Nucleus accumbens (tissue), 56 donors: ENCODE measurements at regions not wholly inside any gene's neighbourhood (a gene's known extent, or its start where the extent isn't known, plus 50 kb on each side); places are given as distances from the start of the nearest gene placed in this dataset.
"Not testable (repeated sequence)": the region's sequence is repeated elsewhere in the genome, so short reads cannot be mapped to it uniquely, and the experiment has no call there.

Experiments used
- DNase-seq, 56 donors: peaks; one replicate each; lab custom pipeline; 2025; lab: John Stamatoyannopoulos, UW

DNA sequence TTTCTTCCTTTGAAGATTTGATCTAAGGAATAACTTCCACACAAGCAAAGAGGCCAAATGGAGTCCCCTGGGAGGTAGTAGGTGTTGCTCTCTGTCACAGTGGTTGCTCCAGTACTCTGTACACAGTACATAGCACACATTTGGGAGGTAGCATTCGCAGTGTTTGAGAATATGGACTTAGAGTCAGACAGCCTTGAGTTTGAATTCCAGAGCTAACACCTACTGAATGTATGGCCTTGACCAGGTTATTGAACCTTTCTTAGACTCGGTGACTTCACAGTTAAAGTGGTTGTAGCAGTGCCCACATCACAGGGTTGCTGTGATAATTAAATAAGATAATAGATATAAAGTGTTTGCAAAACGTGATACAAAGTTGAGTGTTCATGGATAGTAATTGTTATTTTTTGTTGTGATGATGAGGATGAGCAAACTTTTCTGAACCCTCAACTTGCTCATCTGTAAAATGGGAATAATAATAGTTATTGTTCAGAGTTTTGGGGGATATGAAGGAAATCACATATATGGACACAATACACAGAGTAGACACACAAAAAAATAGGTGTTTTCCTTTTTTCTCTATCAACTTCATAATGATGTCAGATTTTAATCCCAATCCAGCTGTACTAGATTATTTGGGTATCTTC, 271.6 kb upstream of the CRY1 start:
- DNase-seq, result no peak

DNA sequence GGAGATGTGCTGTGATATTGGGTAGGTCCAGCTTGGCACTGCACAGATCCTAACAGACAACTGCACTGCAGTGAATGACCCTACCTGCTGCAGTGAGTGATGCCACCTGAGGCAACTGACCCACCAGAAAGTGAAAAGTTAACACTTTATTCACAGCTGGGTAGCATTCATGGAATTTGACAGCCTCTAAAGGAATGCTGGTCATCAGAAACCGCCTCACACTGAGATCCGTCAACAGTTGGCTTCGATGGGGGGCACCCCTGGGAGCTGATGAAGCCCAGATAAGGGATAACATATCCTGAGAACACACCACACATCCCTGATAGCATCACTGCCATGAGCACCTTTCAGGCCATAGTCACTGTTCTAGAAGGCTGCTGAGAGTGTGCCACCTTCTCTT, 272.4 kb upstream of the CRY1 start:
- no peak for DNase-seq

DNA sequence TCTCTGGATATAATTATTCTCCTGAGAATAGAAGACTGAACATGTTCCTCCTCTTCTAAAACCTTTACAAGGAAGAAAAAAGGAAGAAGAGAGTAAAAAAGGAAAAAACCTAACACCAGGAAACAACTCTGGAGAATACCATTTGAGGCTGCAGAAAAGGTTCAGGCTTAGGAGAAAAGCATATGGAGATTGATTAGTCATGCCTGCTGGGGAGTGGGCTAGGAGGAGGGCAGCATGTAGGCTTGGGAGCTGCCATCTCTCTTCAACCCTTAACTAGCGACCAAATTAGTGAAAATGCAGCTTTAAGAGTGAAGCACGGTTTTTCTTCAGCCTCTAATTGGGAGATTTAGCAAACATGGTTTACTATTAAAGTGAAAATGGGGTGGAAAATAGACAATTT, 273.0 kb upstream of the CRY1 start:
- no peak for DNase-seq

DNA sequence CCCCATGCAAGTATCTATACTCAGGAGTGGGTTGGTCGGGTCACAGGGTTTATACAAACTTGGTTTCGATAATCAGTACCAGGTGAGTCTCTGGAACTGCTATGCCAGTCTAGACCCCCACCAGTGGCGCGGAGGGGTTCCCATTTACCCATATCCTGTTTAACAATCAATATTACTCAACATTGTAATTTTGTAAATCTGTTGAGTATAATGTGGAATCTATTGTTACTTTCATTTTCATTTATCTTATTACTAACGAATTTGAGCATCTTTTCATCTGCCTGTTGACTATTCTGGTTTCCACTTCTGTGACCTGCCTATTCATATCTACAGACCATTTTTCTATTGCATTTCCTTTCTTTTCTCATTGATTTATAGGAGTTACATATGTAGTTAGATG, 275.2 kb upstream of the CRY1 start:
- no peak for DNase-seq

DNA sequence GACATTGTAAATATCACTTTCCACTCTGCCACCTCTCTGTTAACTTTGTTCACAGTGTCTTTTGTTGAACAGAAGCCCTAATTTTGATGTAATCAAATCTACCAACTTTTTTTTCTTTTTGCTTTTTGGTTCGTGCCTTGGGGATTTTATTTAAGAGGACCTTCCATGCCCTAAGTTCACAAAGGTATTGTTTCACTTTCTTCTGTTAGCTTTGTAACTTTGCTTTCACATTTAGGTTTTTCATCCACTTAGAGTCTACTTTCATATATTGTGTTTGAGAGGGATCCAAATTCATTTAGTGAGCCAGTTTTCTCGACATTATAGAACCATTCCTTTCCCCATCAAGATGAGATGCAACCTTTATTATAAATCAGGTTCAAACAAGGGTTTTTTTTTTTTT, 275.7 kb upstream of the CRY1 start:
- DNase-seq, result no peak

DNA sequence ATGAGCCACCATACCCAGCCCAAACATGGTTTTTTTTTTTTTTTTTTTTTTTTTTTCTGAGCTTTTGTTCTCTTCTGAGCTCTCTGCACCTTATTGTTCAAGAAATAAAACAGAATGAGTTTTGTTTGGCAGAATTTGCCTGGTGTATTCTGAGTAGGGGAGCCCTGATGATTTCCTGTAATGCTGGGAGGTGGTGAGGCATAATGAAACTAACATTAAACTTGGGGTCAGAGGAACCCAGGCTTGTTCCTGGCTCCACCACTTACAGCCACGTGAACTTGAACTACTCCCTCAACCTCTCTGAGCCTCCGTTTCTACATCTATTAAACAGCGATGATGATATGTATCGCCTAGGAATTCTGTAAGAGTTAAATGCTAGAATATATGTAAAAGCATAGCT, 276.3 kb upstream of the CRY1 start:
- no peak for DNase-seq

DNA sequence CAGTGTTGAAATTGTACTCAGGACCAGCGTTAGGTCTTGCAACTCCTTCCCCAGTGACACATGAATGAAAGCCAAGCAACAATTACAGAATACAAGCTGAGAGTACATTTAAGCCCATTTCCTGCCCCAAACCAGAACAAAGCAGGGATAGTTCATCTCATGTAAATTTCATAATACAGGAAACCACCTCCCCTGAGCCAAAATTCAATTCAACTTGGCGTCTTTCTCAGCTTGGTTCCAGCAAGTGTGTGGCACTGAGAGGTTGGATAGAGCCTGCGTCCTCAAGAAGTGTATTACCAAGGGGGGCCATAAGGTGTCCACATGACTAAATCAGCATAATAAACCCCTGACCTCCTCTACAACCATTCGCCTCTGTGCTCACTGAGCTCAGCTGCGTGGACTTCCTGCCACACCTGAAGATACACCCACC, 278.9 kb upstream of the CRY1 start:
- DNase-seq, result no peak

DNA sequence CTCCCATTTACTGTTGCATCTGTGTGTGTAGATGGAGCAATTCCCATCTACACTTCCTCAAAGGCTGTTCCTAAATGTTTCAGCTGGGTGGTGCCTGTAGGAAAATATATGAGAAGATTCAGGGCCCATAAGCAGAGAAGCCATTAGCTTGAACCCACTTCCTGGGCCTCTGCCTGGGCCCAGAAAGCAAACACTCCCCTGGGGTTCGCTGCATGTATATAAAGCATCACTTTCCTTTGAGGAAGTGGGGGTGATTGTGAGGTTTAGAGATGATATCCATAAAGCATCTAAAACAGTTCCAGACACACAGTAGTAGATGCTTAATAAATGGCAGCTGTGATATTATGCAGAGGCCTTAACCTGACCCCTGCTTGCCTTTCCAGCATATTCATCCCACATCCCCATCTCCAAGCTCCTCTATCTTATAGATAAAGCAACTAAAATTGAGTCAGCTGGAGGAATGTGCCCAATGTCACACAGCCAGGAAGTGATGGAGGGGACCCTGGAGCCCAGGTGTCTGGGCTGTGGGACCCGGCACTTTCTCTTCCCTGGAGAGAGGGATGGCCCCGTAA, 280.0 kb upstream of the CRY1 start:
- no peak for DNase-seq

DNA sequence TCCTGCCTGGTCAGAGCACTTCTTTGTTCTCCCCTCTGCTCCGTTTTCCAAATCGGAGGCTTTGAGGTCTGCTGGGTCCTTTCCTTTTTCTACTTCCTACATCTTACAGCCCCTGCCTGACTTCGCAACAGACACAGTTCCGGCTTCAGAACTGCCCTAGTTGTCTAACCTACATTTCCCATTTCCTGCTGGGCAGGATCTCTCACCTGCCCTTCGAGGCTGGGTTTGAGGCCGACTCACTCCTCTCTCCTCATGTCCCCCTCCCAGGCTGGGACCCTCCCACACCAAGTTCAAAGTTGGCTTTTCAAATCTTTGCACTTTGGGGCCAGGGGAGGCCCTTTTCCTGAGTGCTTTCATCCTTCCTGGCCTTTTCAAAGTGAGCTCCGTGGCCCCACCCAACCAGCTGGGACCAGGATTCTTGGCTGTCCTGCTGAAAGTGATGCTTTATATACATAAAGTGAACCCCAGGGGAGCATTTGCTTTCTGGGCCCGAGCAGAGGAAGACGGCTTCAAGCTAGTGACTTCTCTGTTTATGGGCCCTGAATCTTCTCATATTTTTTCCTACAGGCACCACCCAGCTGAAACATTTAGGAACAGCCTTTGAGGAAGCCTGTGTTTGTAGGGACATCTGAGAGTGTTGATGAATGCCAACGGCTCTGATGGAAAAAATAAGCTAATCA, 281.0 kb upstream of the CRY1 start:
- no peak for DNase-seq

DNA sequence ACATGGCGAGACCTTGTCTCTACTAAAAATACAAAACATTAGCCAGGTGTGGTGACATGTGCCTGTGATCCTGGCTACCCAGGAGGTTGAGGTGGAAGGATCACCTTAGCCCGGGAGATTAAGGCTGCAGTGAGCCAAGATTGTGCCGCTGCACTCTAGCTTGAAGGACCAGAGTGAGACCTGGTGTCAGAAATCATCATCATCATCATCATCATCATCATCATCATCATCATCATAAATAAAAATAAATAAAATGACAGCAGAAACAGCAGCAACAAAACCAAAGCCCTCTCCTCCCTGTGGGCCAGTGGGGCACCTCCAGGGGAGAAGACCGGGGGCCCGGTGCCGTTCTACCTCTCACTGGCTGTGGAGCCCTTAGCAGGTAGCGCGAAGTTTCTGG, 281.9 kb upstream of the CRY1 start:
- no peak for DNase-seq

DNA sequence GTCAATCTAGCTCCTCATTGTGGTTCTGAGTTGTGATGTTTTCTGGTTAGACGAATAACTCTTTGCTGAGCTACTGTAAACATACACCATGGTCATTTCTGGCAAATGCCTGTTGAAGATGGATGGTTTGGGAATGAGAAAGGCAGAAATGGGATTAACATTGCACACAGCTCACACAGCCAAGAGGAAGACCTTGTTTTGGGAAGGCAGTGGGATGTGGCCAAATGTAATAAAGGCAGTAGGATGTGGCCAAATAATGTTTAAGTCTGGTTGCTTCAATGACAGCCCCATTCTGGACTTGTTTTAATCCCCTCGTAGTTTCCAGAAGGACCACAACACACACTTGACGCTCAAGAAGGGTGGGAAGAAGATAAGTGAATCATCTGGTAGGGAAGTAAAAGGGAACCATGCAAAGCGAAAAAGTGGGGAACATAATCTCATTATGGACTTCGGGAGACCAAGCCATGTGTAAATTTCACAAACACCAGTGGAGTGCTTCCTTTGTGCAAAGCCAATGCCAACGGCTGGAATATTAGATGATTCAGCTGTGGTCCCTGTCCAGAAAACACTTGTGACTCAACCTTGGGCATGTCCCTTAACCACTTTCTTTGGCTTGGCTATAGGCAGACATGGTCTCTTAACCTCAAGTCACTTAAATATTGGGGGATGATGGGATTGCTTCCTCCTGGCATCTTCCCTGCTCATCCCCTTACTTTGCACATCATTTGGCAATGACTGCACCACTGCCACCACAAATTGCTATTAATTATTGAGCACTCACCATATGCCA, 284.4 kb upstream of the CRY1 start:
- no peak for DNase-seq

DNA sequence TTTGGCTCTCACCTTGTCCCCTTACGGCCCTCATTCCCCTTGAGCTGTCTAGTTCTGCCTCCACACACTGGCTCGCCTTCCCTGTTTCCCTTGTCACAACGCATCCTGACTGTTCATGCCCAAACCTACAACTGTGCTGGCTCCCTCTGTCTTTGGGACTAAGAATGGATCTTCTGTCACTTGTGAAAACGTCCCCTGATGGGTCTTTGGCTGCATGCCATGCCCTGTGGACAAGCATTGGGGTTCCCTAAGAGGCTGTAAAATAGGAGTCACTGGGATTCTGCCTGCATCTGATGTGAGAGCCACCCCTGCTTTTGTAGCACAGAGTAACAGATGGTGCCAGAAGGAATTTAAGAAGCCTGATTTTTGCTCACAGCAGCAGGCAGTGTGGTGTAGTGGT, 285.3 kb upstream of the CRY1 start:
- DNase-seq, result no peak

DNA sequence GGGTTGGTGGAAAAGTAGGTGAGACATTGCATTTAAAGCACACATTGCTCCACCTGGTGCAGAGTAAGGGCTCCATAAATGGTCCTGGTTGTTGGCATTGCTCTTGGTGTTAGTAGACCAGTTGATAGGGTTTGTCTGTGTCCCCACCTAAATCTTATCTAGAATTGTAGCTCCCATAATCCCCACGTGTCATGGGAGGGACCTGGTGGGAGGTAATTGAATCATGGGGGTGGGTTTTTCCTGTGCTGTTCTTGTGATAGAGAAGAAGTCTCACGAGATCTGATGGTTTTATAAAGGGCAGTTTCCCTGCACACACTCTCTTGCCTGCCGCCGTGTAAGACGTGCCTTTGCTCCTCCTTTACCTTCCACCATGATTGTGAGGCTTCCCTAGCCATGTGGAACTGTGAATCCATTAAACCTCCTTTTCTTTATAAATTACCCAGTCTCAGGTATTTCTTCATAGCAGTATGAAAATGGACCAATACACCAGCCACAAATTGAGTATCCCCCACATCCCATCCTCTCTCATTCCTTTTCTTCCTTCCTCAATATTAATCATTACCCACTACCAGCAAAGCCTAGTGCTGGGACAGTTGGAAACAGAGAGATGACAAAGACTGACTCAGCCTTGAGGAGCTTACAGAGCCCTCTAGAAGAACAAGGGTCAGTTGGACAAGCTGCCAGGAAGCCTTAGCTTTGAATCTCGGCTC, 285.9 kb upstream of the CRY1 start:
- DNase-seq, result not testable (repeated sequence)

DNA sequence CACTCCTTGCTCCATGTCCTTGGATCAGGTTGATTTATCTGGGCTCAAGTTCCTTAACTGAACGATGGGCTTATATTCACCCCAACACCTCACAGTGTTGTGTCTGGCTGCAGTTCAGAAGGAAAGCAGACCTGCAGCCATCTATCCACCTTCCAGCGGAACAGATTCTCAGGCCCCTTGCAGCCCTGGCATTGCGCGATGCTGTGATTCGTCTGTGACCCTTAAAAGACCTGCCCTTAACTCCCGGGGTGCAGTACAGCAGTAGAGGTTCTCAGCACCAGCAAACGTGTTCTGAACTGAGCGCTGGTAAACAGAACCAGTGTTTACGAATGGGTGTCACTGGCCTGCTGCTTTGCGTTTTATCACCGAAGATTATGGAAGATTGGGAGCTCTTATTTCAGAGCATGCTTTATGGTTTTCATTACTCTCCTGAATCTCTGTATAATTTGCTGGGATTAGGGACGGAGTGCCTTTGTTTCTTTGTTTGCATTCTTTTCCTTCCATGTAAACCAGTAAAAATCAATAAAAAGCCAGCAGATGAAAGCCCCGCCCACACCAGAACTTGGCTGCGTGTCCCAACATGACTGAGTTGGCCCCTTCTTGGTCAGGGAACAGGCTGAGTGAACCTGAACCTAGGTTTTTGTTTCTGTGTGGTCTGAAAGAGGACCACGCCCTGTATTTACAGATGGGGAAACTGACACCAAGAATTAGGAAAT, 286.7 kb upstream of the CRY1 start:
- DNase-seq, result no peak

DNA sequence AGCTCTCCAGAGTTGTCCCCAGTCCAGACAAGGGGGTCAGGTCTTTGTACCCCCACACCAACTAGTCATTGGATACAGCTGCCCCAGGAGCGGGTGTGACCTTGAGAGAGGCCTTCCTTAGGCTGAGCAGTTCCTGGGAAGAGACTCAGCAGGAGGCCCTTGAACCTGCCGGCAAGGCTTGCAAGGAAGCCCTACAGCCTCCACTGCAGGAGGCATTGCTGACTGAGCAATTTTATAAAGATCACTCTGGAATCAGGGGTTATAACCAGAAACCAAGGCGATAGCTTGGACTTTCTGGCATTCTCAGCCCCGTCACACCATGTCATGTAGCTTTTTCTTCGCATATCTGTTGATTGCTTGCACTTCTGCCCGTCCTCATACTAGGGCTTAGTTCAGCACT, 291.3 kb upstream of the CRY1 start:
- no peak for DNase-seq

DNA sequence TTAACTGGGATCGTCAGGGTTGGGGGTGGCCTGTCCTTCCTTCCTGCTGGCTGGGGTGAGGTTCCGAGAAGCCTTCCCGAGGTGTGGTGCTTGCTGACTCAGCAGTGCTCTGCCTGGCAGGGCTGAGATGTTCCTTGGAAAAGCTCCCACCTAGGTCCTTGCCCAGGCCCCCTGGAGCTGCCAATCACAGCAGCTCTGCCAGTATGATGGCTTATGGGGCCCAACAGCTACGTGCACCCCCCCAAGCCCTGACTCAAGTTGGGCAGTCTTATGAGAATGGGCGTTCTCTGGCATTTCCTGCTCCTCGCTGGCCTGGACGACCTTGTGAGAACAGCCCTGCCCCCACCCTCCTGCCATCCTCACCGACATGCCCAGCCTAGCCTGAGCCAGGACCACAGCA, 292.2 kb upstream of the CRY1 start:
- DNase-seq, result no peak

DNA sequence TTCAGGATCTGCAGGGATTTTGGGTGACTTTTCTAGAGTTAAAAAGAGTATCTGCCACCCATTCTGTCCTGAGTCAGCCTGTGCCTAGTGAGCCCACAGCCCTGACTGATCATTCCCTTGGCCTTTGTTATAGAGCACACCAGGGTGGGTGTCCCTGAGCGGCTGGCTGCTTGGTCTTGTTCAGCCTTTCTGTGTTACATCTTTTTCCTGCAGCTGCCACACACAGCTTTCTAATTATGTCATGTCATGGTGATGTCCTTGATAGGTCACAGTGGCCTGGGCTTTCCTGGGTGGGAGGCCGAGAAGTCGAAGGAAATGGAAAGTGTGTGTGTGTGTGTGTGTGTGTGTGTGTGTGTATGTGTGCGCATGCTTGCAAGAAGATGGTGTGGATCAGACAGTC, 293.2 kb upstream of the CRY1 start:
- no peak for DNase-seq

DNA sequence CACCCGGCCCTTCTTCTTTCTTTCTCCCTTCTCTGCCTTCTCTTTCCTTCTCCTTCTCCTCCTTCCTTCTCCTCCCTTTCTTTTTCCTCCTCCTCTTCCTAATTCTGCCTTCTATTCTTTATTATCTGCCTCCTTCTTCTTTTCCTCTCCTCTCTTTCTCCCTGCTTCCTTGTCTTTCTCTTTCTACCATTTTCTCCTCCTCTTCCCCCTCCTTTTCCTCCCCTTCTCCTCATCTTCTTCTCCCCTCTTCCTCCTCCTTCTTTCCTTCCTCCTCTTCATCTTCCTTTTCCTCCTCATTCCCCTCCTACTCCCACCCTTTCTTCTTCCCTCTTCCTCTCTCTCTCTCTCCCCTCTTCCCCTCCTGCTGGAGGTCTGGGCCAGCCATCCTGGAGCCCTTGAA, 294.9 kb upstream of the CRY1 start:
- no peak for DNase-seq

DNA sequence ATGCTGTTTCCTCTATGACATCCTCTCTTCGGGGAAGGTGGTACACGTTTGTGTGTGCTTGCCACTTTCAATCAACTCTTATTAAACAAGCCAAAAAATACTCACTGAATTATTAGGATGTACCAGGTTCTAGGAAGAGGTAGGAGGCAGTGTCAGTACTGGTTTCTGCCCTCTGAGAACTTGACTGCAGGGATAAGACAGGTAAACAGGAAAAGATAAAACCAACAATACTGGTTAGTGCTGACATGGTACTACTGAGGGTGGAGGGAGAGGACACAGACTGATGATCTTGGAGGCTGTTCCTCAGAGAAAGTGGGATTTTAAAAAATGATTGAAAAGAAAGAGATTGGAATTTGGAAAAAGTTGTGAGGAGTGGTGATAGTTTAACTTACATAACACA, 295.2 kb upstream of the PWP1 start:
- no peak for DNase-seq

DNA sequence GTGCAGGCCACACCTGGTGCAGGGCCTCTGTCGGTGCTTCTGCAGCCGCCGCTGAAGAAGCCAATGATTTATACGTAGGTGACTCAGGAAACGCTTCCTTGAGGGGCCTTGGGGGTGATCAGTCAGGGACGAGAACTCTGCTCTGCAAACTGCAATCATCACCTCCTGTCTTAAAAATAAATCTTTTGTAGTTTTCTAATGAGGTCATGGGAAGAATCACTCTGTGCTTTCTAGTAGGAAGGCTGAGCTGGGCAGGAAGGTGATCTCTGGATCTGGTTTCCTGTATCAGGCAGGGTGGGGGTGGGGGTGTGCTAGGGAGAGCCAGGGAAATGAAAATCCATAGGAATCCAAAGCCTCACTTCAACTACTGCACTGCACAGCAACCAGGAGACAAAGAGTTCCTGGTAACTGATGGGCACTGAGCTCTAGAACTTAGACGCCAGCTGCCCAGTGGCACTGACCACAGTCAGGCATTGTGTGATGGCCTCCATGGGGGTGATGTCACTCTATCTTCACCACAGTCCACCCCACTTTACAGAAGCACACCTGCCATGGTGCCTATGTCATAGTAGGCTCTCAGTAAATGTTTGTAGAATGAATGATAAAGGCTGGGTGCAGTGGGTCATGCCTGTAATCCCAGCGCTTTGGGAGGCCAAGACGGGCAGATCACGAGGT, 292.4 kb upstream of the PWP1 start:
- DNase-seq, result no peak
